ENCODE measurements at regions not wholly inside any gene's neighbourhood (a gene's known extent, or its start where the extent isn't known, plus 50 kb on each side); places are given as distances from the start of the nearest gene placed in this dataset.

GRCh38 chr3:72698154-72698917 lies 149.9 kb downstream of the SHQ1 start:
- no peak for DNase-seq

GRCh38 chr3:72697717-72698116 lies 150.5 kb downstream of the SHQ1 start:
- no peak for DNase-seq

- no peak for DNase-seq
Observed at GRCh38 chr3:72696815-72697214, 151.4 kb downstream of the SHQ1 start.

GRCh38 chr3:72694398-72694797 lies 153.8 kb downstream of the SHQ1 start:
- no peak for DNase-seq

- DNase-seq = no peak
Observed at GRCh38 chr3:72692990-72693389, 155.3 kb downstream of the SHQ1 start.

GRCh38 chr3:72690629-72691028 lies 157.6 kb downstream of the SHQ1 start:
- no peak for DNase-seq

- no peak for DNase-seq
Observed at GRCh38 chr3:72682936-72683452, 165.3 kb downstream of the SHQ1 start.

- DNase-seq = no peak
Observed at GRCh38 chr3:72681598-72681997, 166.6 kb downstream of the SHQ1 start.

- DNase-seq = no peak
Observed at GRCh38 chr3:72680766-72681165, 167.5 kb downstream of the SHQ1 start.

- DNase-seq = no peak
Observed at GRCh38 chr3:72679540-72680198, 168.6 kb downstream of the SHQ1 start.

- DNase-seq = no peak
Observed at GRCh38 chr3:72678867-72679266, 169.4 kb downstream of the SHQ1 start.

GRCh38 chr3:72678380-72678779 lies 169.9 kb downstream of the SHQ1 start:
- DNase-seq = no peak

- DNase-seq = no peak
Observed at GRCh38 chr3:72675243-72675642, 173.0 kb downstream of the SHQ1 start.

- no peak for DNase-seq
Observed at GRCh38 chr3:72673011-72673771, 175.1 kb downstream of the SHQ1 start.

- DNase-seq = no peak
Observed at GRCh38 chr3:72669224-72669623, 179.0 kb downstream of the SHQ1 start.

GRCh38 chr3:72666447-72666755 lies 181.8 kb downstream of the SHQ1 start:
- no peak for DNase-seq

GRCh38 chr3:72665701-72666446 lies 182.4 kb downstream of the SHQ1 start:
- DNase-seq = peak; percentile 65

- no peak for DNase-seq
Observed at GRCh38 chr3:72665103-72665502, 183.1 kb downstream of the SHQ1 start.

- no peak for DNase-seq
Observed at GRCh38 chr3:72664184-72664975, 183.9 kb downstream of the SHQ1 start.

- DNase-seq = no peak
Observed at GRCh38 chr3:72663429-72663828, 184.8 kb downstream of the SHQ1 start.

GRCh38 chr3:72661115-72661457 lies 187.2 kb downstream of the SHQ1 start:
- DNase-seq = no peak

Measured in activated CD4-positive, CD25-positive, alpha-beta regulatory T cell treated with anti-CD3 and anti-CD28 coated beads, Interleukin-2, amount 50 U/mL, for 72 hours (primary cell).